ENCODE measurements at regions not wholly inside any gene's neighbourhood (a gene's known extent, or its start where the extent isn't known, plus 50 kb on each side); places are given as distances from the start of the nearest gene placed in this dataset.

DNA sequence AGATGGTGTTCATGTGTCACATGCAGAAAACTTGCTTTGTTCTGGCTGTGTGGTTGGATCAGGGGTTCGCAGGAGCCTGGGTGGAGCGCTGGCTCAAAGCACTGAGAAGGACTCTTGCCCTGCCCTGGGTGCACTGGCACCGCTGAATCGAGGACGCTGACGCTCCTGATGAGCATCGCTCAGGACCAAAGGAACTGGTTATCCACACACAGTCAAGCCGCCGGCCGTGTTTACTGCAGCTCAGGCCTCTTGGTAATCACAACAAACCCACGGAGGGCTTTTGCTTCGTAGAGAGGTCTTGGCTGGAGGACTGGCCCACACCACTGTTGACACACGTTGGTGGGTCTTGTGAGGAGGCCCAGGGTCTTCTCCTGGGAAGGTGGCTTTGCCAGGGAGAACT is 299.4 kb upstream of the IRX2 start (continued):
- TF ChIP-seq, protein P1, sequence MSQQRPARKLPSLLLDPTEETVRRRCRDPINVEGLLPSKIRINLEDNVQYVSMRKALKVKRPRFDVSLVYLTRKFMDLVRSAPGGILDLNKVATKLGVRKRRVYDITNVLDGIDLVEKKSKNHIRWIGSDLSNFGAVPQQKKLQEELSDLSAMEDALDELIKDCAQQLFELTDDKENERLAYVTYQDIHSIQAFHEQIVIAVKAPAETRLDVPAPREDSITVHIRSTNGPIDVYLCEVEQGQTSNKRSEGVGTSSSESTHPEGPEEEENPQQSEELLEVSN (IDR thresholded peaks at IDR 0.05) = no peak
- TF ChIP-seq CEBPB (IDR thresholded peaks at IDR 0.05; ENCODE audit: low read depth, low read length) = no peak
- TF ChIP-seq ZNF274 (IDR thresholded peaks at IDR 0.05; ENCODE audit: borderline replicate concordance, extremely low read depth, low read length) = no peak
- no peak for TF ChIP-seq TEAD4 (IDR thresholded peaks at IDR 0.05; ENCODE audit: low read depth, low read length)
- TF ChIP-seq SIX5 (IDR thresholded peaks at IDR 0.05; ENCODE audit: low read depth, low read length) = no peak
- TF ChIP-seq MAFK (IDR thresholded peaks at IDR 0.05; ENCODE audit: low read depth, low read length) = no peak
- TF ChIP-seq TAF7 (optimal IDR thresholded peaks at IDR 0.05; ENCODE audit: borderline replicate concordance, low read depth, low read length) = no peak
- no peak for TF ChIP-seq BACH1 (IDR thresholded peaks at IDR 0.05; ENCODE audit: low read length)
